Breast epithelium (tissue), 3 donors: ENCODE measurements at regions not wholly inside any gene's neighbourhood (a gene's known extent, or its start where the extent isn't known, plus 50 kb on each side); places are given as distances from the start of the nearest gene placed in this dataset.

Experiments used
- CTCF ChIP-seq, 3 donors: fragments of 450-650 bp; IDR thresholded peaks; one replicate each; pipeline ENCODE4 v1.5.1; 2016 to 2017; ENCODE audit warnings: antibody characterized with exemption in 3 of 3, mild to moderate bottlenecking in 3 of 3, moderate library complexity in 3 of 3
- POLR2A ChIP-seq: fragments of 450-650 bp; IDR thresholded peaks from one replicate; pipeline ENCODE4 v1.6.1; 2016; ENCODE audit warnings: antibody characterized with exemption, mild to moderate bottlenecking, moderate library complexity
- POLR2AphosphoS5 ChIP-seq, 3 donors: sonication (generic); formaldehyde crosslinking; IDR thresholded peaks; one replicate each; pipeline ENCODE4 v1.6.1; 2017; ENCODE audit warnings: antibody characterized with exemption in 3 of 3

- TF ChIP-seq CTCF (IDR thresholded peaks at IDR 0.05) (no peak), POLR2AphosphoS5 (IDR thresholded peaks at IDR 0.05) (no peak), POLR2A (no peak)
These were observed 245.5 kb downstream of the ADGRD1 start for GRCh38 chr12:131199221-131199620.
